Natural killer cell (primary cell): ENCODE measurements at regions not wholly inside any gene's neighbourhood (a gene's known extent, or its start where the extent isn't known, plus 50 kb on each side); places are given as distances from the start of the nearest gene placed in this dataset.

Experiments used
- ATAC-seq, 3 donors: fragments of 150-1000 bp in 2 of 3; fragments of 200-7000 bp in 1 of 3; cut with Tn5 transposase; 1 replicate in 1 of 3; 2 replicates in 2 of 3; pipeline ENCODE4 v1.10.0; 2021; ENCODE audit warnings: mild to moderate bottlenecking in 2 of 3, moderate library complexity in 2 of 3
- DNase-seq, 2 donors: peaks; one replicate each; pipeline versions ENCODE4 v3.0.0 to v3.0.0-alpha.2; 2013 to 2021; ENCODE audit warnings: mixed read lengths in 1 of 2
- H3K27ac ChIP-seq: one replicate; pipeline ENCODE4 v1.5.1; 2013; ENCODE audit warnings: mild to moderate bottlenecking, low read length
- H3K27me3 ChIP-seq: one replicate; pipeline ENCODE4 v1.6.1; 2013; ENCODE audit warnings: low read length; ENCODE audit not compliant: control insufficient read depth, insufficient read depth
- H3K36me3 ChIP-seq: one replicate; pipeline ENCODE4 v1.6.1; 2013; ENCODE audit warnings: low read length; ENCODE audit not compliant: control insufficient read depth, insufficient read depth
- H3K4me1 ChIP-seq: one replicate; pipeline ENCODE4 v1.6.1; 2013; ENCODE audit warnings: low read length; ENCODE audit not compliant: control insufficient read depth, insufficient read depth
- H3K4me3 ChIP-seq: one replicate; pipeline ENCODE4 v1.5.1; 2013; ENCODE audit warnings: low read length
- H3K9me3 ChIP-seq: one replicate; pipeline ENCODE4 v1.6.1; 2013; ENCODE audit warnings: low read length; ENCODE audit not compliant: control insufficient read depth, insufficient read depth
- H3K27ac Mint-ChIP-seq, 2 donors: one replicate each; pipeline ENCODE4 v1.8.0; 2022; ENCODE audit warnings: mild to moderate bottlenecking in 2 of 2, mixed read lengths in 2 of 2, moderate library complexity in 1 of 2
- H3K27me3 Mint-ChIP-seq, 2 donors: one replicate each; pipeline ENCODE4 v1.8.0; 2022; ENCODE audit warnings: low read depth in 2 of 2, mixed read lengths in 2 of 2
- H3K36me3 Mint-ChIP-seq: one replicate; pipeline ENCODE4 v1.8.0; 2022; ENCODE audit warnings: mixed read lengths
- H3K4me1 Mint-ChIP-seq, 2 donors: one replicate each; pipeline ENCODE4 v1.8.0; 2022; ENCODE audit warnings: mixed read lengths in 2 of 2
- H3K4me3 Mint-ChIP-seq: one replicate; pipeline ENCODE4 v1.8.0; 2022; ENCODE audit warnings: mild to moderate bottlenecking, moderate library complexity, mixed read lengths
- H3K9me3 Mint-ChIP-seq, 2 donors: one replicate each; pipeline ENCODE4 v1.8.0; 2022; ENCODE audit warnings: mixed read lengths in 2 of 2
- CTCF ChIP-seq: fragments of 200-600 bp; IDR thresholded peaks from one replicate; pipeline ENCODE4 v1.8.0; 2022; ENCODE audit warnings: antibody characterized with exemption
- WGBS: methylation state at CpG from one replicate; pipeline ENCODE4 v1.1.7; 2013; ENCODE audit warnings: missing lambda C conversion rate; ENCODE audit not compliant: insufficient coverage; 5-methylcytosine and 5-hydroxymethylcytosine counted together
- intact Hi-C: fragments of 100-400 bp; cut with micrococcal nuclease; formaldehyde crosslinking; loops from one replicate; pipeline ENCODE4 v1.14.2; 2022

GRCh38 chr20:52828199-52828598 lies 144.0 kb upstream of the TSHZ2 start:
- no peaks in the 10 kb centered on the region for H3K9me3 ChIP-seq
- H3K27me3 ChIP-seq = no peaks in the 10 kb centered on the region
- Mint-ChIP-seq H3K27me3 (peaks cover 0 to 2% of the 10 kb centered on the region in 2 donors), H3K9me3 (peaks cover 0 to 4% of the 10 kb centered on the region in 2 donors), H3K36me3 (no peaks in the 10 kb centered on the region), H3K4me1 (no peaks in the 10 kb centered on the region), H3K4me3 (no peak overlapping the region), H3K27ac (no peak overlapping the region)
- no peak for TF ChIP-seq CTCF
- DNase-seq = no peak
- no CpG with 5 or more reads among the region's 1 CpG for WGBS
- H3K4me3 ChIP-seq = no peak overlapping the region
- no peaks in the 10 kb centered on the region for H3K4me1 ChIP-seq
- ATAC-seq = no peak
- no peaks in the 10 kb centered on the region for H3K36me3 ChIP-seq
- intact Hi-C loops = no loop called here
- no peak overlapping the region for H3K27ac ChIP-seq

- Mint-ChIP-seq H3K4me3 (no peak overlapping the region), H3K27ac (no peak overlapping the region), H3K9me3 (peaks cover 0 to 4% of the 10 kb centered on the region in 2 donors), H3K4me1 (no peaks in the 10 kb centered on the region), H3K36me3 (no peaks in the 10 kb centered on the region), H3K27me3 (peaks cover 0 to 8% of the 10 kb centered on the region in 2 donors)
- no peaks in the 10 kb centered on the region for H3K27me3 ChIP-seq
- H3K4me3 ChIP-seq = no peak overlapping the region
- ATAC-seq (no peak), DNase-seq (no peak)
- no CpG with 5 or more reads among the region's 3 CpGs for WGBS
- no peaks in the 10 kb centered on the region for H3K9me3 ChIP-seq
- TF ChIP-seq CTCF = no peak
- H3K27ac ChIP-seq = no peak overlapping the region
- no peaks in the 10 kb centered on the region for H3K36me3 ChIP-seq
- no peaks in the 10 kb centered on the region for H3K4me1 ChIP-seq
- intact Hi-C loops = no loop called here
Observed at GRCh38 chr20:52826722-52827121, 145.4 kb upstream of the TSHZ2 start.

DNA sequence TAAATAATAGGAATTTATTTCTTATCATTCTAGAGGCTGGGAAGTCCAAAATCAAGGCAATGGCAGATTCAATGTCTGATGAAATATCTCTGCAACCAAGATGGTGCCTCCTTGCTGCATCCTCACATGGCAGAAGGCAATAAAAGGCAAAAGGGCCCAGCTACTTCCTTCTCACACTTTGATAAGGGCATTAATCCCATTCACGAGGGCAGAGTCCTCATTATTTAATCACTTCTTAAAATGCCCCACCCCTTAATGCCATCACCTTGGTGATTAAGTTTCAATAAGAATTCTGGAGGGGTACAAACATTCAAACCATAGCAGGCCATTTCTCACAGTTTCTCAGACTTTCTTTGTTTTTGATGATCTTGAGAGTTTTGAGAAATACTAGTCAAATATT lies 145.8 kb upstream of the TSHZ2 start:
- WGBS = 44% methylated on average over 1 of the region's 1 CpG
- H3K27ac Mint-ChIP-seq = no peak overlapping the region

More for the DNA sequence above, 145.8 kb upstream of the TSHZ2 start:
- no peak overlapping the region for H3K4me3 ChIP-seq
- H3K4me1 ChIP-seq = no peaks in the 10 kb centered on the region
- H3K27ac ChIP-seq = no peak overlapping the region
- intact Hi-C loops = no loop called here
- ATAC-seq = no peak
- no peaks in the 10 kb centered on the region for H3K36me3 ChIP-seq
- peaks cover 0 to 4% of the 10 kb centered on the region in 2 donors for H3K9me3 Mint-ChIP-seq
- H3K4me1 Mint-ChIP-seq = no peaks in the 10 kb centered on the region
- no peak overlapping the region for H3K4me3 Mint-ChIP-seq
- no peak for DNase-seq
- no peaks in the 10 kb centered on the region for H3K36me3 Mint-ChIP-seq
- no peaks in the 10 kb centered on the region for H3K9me3 ChIP-seq
- H3K27me3 Mint-ChIP-seq = peaks cover 0 to 8% of the 10 kb centered on the region in 2 donors
- no peaks in the 10 kb centered on the region for H3K27me3 ChIP-seq
- TF ChIP-seq CTCF = no peak
